ENCODE measurements at regions not wholly inside any gene's neighbourhood (a gene's known extent, or its start where the extent isn't known, plus 50 kb on each side); places are given as distances from the start of the nearest gene placed in this dataset.

- Histone ChIP-seq H3K9me3 (replicated peaks in 1 of 3) (no peaks in the 10 kb centered on the region), H3K27ac (no peak overlapping the region), H3K27me3 (no peaks in the 10 kb centered on the region), H3K4me3 (no peak overlapping the region), H3K36me3 (replicated peaks in 1 of 2) (no peaks in the 10 kb centered on the region), H3K4me1 (replicated peaks in 1 of 2) (no peaks in the 10 kb centered on the region)
- intact Hi-C loops (cut with DNase I), result loop anchor here in 1 of 2 donors (5.0 kb wide), 1 partner anchor 225 kb away; no protein-coding TSS in a partner anchor
- 57 to 68% (median 65%) methylated on average over 7 of the region's 7 CpGs for WGBS, 4 donors
- TF ChIP-seq CTCF (IDR thresholded peaks at IDR 0.05) (peak; percentile 65 to 83 (median 76)), POLR2A (IDR thresholded peaks at IDR 0.05) (no peak)
- DNase-seq, result peak; percentile 26 to 66 (median 53)
Measured at GRCh38 chr1:67532452-67533216, 102.4 kb upstream of the SERBP1 start.

GRCh38 chr1:67534627-67535065 is 104.4 kb upstream of the SERBP1 start:
- H3K4me1 ChIP-seq (replicated peaks in 1 of 2), result no peaks in the 10 kb centered on the region
- no peak for DNase-seq
- 59 to 75% (median 74%) methylated on average over 2 of the region's 2 CpGs for WGBS, 4 donors
- no peak overlapping the region for H3K4me3 ChIP-seq
- H3K36me3 ChIP-seq (replicated peaks in 1 of 2), result no peaks in the 10 kb centered on the region
- H3K9me3 ChIP-seq (replicated peaks in 1 of 3), result no peaks in the 10 kb centered on the region
- no peaks in the 10 kb centered on the region for H3K27me3 ChIP-seq
- TF ChIP-seq POLR2A (IDR thresholded peaks at IDR 0.05) (no peak), CTCF (IDR thresholded peaks at IDR 0.05) (no peak)
- H3K27ac ChIP-seq, result no peak overlapping the region
- intact Hi-C loops (cut with DNase I), result loop anchor here (5.0 kb wide), 1 partner anchor 223 kb away; no protein-coding TSS in a partner anchor

- no peaks in the 10 kb centered on the region for H3K4me1 ChIP-seq (replicated peaks in 1 of 2)
- no peaks in the 10 kb centered on the region for H3K9me3 ChIP-seq (replicated peaks in 1 of 3)
- DNase-seq, result peak; percentile 64 to 91 (median 83)
- no peak for TF ChIP-seq POLR2A (IDR thresholded peaks at IDR 0.05)
- peak; percentile 75 to 97 (median 91) for TF ChIP-seq CTCF (IDR thresholded peaks at IDR 0.05)
- H3K27ac ChIP-seq, result no peak overlapping the region
- no peaks in the 10 kb centered on the region for H3K36me3 ChIP-seq (replicated peaks in 1 of 2)
- intact Hi-C loops (cut with DNase I), result loop anchor here in 1 of 2 donors (5.0 kb wide), 1 partner anchor 222 kb away; no protein-coding TSS in a partner anchor
- no peak overlapping the region for H3K4me3 ChIP-seq
- 4% methylated on average over 5 of the region's 5 CpGs for WGBS, 4 donors
- no peaks in the 10 kb centered on the region for H3K27me3 ChIP-seq
Measured at GRCh38 chr1:67535474-67535873, 105.3 kb upstream of the SERBP1 start.

GRCh38 chr1:67536957-67537666 is 106.9 kb upstream of the SERBP1 start:
- Histone ChIP-seq H3K9me3 (replicated peaks in 1 of 3) (no peaks in the 10 kb centered on the region), H3K36me3 (replicated peaks in 1 of 2) (no peaks in the 10 kb centered on the region), H3K4me1 (replicated peaks in 1 of 2) (no peaks in the 10 kb centered on the region), H3K27me3 (no peaks in the 10 kb centered on the region), H3K27ac (no peak overlapping the region), H3K4me3 (no peak overlapping the region)
- no peak for TF ChIP-seq CTCF (IDR thresholded peaks at IDR 0.05)
- TF ChIP-seq POLR2A (IDR thresholded peaks at IDR 0.05), result no peak
- WGBS, 4 donors, result 84 to 93% (median 87%) methylated on average over 9 of the region's 9 CpGs
- DNase-seq, result no peak
- intact Hi-C loops (cut with DNase I), result loop anchor here in 1 of 2 donors (5.0 kb wide), 1 partner anchor 220 kb away; no protein-coding TSS in a partner anchor
